NAMALWA (cell line): ENCODE measurements at regions not wholly inside any gene's neighbourhood (a gene's known extent, or its start where the extent isn't known, plus 50 kb on each side); places are given as distances from the start of the nearest gene placed in this dataset.
A peak's percentile ranks its signal among the peaks of the same experiment; 100 is the strongest.

Experiments used
- DNase-seq: peaks from one replicate; pipeline ENCODE4 v3.0.0-alpha.2; 2015; ENCODE audit warnings: low spot score

DNA sequence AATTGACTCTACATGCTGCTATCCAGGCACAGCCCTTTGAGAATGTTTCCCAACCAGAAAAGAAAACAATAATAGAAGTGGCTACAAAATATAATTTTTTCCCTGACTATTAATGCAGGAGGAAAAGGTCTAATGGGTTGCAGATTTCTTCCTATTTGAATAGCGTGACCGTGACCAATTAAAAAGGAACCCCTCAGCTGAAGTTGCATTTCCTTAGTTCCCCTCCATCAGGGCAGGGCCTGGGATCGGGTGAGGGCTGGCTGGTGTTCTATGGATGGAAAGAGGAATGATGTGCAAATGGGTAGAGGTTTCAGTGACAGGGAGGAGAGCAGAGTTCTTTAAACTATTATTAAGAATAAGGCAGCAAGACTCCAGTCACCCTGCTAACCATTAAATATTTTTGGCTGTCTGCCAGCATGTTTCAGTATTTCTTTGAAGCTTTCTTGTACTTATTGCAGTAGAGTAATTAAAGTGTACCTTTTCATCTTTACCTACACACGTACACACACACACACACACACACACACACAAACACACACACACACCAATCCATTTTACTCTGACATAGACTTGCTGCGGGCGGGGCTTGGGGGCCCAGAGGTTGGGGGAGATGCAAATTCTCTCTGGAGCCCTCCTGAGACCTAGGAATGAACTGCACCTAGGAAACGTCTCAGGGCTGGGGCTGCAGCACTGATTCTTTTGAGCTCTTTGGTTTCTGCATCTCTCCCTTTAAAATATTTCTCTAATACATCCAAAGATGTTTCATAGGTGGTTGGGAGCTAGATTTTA is 154.8 kb upstream of the SLC35B3 start:
- DNase-seq = peak; percentile 36

- DNase-seq = no peak
Observed at GRCh38 chr6:8588176-8588575, 152.8 kb upstream of the SLC35B3 start.

- DNase-seq = no peak
Observed at GRCh38 chr6:8583291-8583690, 147.9 kb upstream of the SLC35B3 start.

DNA sequence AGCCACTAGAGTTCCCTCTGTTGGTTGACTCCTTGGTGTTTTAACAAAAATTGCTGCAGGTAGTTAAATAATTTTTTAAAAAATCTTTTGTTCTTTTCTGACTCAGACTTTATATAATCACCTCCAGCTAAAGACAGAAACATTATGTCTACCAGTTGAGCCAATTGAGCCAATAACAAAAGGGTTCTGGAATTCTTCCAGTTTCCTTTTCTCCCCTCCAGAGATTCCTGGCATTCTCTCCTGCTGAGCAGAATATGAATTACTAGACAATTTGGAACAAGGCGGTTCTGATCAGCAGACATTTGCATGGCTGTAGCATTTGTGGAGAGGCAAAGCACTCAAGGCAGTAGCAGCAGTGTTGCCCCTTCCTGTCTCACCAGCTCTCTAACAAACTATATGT is 144.0 kb upstream of the SLC35B3 start:
- DNase-seq = no peak

DNA sequence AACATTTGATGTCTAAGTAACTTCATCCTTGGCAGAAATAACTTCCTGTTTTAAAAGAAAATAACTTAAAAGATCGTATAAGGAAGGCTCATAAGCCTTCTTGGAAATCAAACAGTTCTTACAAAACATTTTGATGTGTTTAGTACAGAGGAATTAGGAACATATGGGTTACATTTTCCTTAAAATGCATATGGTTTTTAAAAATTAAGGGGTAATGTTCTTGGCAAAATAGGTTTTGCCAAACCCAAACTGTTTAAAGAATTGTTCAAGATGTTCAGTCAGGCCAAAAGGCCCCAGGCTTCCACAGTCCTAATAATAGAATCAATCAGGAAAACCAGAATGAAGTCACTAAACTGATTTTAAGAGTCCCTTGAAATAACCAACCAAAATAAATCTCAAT is 142.7 kb upstream of the SLC35B3 start:
- DNase-seq = no peak

DNA sequence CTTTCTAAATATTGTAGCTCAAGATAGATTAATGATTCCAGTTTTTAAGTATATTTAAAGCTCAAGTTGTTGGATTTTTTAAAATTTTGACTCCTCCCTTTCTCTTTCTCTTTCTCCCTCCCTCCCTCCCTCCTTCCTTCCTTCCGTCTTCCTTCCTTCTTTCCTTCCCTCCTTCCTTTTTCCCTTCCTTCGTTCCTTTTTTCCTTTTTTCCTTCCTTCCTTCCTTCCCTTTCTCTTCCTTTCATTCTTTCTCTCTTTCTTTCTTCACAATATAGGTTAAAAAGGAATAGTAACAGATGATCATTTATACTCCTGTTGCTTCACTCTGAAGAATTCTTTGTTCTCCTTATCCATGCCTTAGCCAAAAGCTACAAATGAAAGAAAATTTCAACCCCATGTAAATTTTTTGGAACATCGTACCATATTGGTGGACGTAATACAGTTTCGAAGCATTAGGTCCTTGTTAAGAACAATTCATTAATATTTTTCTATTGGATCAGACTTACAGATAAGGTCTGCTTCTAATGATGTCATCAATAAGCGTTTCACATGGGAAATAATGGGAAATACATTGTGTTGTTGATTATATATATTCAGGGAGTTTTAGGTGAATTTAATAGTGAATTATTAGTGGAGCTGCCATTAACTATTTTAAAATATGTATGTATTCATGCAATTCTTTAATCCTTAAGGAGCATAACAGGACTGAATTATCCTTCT is 139.6 kb upstream of the SLC35B3 start:
- no peak for DNase-seq

DNA sequence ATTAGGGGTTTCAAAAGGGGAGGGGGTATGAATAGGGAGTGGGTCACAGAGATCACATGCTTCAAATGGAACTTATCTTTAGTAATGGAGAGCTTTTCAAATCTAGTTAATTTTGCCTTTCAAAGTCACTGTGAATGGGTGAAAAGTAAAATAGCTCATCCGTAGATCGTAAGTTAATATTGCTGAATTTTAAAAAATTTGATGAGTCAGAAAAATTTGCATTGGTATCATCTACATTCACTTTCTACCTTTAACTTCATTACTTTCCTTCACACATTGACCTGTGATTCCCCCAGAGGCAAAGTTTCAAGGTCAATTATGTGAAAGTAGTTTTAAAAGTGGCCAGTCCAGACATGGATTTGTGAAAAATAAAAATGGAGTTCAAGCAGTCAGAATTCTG is 139.0 kb upstream of the SLC35B3 start:
- DNase-seq = no peak

DNA sequence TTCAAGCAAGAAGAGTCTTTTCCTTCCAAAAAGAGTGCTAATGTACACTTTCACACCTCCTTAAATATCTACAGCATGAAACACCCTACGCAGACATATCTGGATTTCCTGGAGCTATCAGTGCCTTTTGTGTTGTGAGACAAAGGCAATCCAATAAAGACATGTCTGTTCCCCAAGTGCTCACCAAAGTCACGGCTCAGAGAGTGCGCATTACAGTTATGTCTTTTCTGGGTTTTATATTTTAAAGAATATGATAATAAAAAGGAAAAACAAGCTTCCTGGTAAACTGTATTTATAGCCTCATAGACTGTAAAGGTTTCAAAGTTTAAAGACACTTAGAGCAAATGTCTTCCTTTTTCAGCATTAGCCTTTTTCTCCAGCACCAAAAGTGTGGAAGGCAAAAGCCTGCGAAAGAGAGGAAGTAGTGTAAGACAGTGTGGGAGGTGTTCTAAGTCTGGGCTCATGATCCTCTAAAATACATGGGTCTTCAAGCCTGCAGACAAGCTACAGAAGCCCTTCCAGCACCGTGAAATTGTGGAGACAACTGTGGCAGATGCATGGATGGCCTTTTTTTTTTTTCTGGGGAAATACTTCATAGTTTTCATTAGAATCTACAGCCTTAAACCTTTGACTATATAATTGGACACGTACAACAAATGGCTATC is 135.0 kb upstream of the SLC35B3 start:
- DNase-seq = no peak

- no peak for DNase-seq
Observed at GRCh38 chr6:8562125-8562524, 126.8 kb upstream of the SLC35B3 start.

DNA sequence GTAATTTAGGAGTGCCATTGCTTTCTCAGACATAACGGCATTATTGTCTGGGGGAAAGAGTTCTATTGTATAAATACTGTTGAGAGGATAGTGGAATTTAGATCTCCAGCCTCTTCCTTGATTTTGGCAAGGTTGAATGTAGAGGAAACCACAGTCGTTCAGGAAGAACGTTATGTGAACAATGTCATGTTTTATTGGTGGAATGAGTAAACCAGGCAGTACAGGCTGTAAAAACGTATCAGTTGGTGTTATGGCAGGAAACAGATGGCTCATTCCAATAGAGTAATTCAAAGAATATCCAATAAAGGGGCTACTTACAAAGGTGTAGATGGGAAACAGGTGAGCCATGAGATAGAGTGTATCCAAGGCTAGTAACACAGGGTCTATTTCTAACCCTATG is 123.6 kb upstream of the SLC35B3 start:
- DNase-seq = no peak

DNA sequence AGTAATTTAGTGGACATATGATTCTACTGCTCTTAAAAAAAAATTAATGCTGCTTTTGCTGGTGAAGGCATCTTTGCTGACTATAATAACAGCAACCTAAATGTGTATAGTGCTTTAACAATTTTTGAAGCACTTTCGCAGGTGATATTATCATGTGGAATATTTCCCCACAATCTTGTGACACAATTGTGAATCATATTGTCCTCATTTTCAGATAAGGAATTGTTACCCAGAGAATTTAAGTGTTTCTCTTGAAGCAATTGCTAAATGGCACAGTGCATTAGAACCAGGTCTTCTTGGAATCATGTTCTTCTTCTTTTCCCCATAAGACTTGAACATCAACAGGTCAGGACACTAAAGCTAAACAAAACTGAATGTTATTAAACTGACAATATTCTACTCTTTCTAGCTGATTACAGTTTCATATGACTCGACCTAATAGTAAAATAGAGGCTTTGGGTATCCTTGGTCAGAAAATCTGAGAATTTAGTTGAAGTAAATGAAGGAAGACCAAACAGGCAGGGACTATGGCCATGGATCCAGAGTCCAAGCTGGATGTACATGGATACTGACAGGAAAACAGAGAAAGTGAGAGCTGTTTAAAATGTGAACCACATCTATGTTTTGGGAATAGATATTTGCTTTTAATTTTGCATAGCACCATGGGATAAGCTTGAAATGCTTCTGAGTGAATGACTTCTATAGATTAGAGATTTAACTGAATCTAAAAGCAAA is 121.8 kb upstream of the SLC35B3 start:
- DNase-seq = no peak

GRCh38 chr6:8556370-8557013 is 121.1 kb upstream of the SLC35B3 start:
- no peak for DNase-seq

DNA sequence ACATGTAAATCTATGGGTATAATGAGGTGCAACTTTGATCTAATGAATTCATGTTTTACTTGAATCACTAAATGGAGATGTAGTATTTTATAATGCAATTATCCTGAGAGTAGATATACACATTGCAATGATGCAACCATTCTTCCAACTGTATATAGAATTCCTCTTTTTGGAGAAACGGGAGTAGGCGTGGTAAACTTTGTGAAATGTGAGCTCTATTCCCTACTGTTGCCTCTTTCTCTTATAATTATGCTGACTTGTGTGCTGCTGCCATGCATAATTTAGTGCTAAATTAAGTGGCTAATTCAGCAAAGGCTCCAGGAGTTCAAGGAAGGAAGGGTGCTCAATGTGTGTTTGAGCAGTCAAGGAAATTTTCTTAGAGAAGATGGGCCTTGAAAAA is 116.6 kb upstream of the SLC35B3 start:
- DNase-seq = no peak

GRCh38 chr6:8551386-8551785 is 116.0 kb upstream of the SLC35B3 start:
- DNase-seq = no peak

GRCh38 chr6:8549074-8549790 is 113.9 kb upstream of the SLC35B3 start:
- no peak for DNase-seq

GRCh38 chr6:8546496-8546895 is 111.2 kb upstream of the SLC35B3 start:
- DNase-seq = no peak

- no peak for DNase-seq
Observed at GRCh38 chr6:8545336-8545735, 110.0 kb upstream of the SLC35B3 start.

DNA sequence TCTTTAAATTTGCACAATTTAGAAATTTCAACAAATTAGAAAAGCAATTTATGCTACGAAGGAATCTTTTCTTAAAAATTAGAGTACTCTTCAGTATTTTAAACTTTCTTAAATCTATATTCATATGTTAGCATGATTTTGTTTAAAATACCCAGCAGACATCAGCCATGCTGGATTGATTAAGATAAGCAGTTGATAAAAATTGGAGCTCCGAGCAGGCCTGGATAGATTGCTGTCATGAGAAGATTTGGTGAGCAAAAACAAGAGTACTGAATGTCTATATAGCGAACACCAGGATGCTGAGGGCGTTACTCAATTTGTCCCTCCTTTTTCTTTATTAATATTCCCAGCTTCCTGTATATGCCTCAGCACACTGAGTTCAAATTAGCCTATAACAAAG is 108.4 kb upstream of the SLC35B3 start:
- DNase-seq = no peak

DNA sequence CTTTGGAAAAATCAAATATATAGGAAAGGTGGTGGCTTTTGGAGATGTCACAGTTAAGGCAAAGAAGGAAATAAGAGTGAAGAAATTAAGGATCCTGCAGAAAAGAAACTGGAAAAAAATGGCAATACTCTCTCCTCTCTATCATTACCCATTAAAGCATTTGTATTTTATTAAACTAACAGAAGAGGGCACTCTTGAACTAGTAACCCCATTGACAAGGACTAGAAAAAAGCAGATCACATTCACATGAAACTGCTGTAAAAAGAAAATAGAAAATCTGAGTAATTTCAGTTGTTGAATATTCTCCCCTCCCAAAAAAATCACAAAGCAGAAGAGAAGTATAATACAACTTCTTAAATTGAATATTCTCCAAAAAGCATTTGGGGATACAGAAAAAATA is 104.1 kb upstream of the SLC35B3 start:
- peak; percentile 61 for DNase-seq

GRCh38 chr6:8536122-8536521 is 100.8 kb upstream of the SLC35B3 start:
- no peak for DNase-seq

- DNase-seq = no peak
Observed at GRCh38 chr6:8535519-8535918, 100.2 kb upstream of the SLC35B3 start.
